Loucy (cell line): ENCODE measurements at regions not wholly inside any gene's neighbourhood (a gene's known extent, or its start where the extent isn't known, plus 50 kb on each side); places are given as distances from the start of the nearest gene placed in this dataset.
A peak's percentile ranks its signal among the peaks of the same experiment; 100 is the strongest.
"Not testable (repeated sequence)": the region's sequence is repeated elsewhere in the genome, so short reads cannot be mapped to it uniquely, and the experiment has no call there.

ENCODE experiments used
- H2AFZ ChIP-seq: fragments of 200-600 bp; sonication (generic); 2 replicates; pipeline ENCODE4 v1.6.0; 2016; ENCODE audit warnings: antibody characterized with exemption, mild to moderate bottlenecking, low read length, moderate library complexity
- H3F3A ChIP-seq: fragments of 200-600 bp; 2 replicates; pipeline ENCODE4 v1.6.0; 2016; ENCODE audit warnings: antibody characterized with exemption, low read depth, mild to moderate bottlenecking
- H3K27me3 ChIP-seq: fragments of 200-600 bp; sonication (generic); 2 replicates; pipeline ENCODE4 v1.6.1; 2014; ENCODE audit warnings: low read length, mild to moderate bottlenecking; ENCODE audit not compliant: insufficient read depth, poor library complexity, severe bottlenecking
- H3K36me3 ChIP-seq: fragments of 200-600 bp; sonication (generic); 2 replicates; pipeline ENCODE4 v1.6.1; 2016; ENCODE audit warnings: low read length; ENCODE audit not compliant: insufficient read depth
- H3K4me1 ChIP-seq: fragments of 200-600 bp; sonication (generic); 2 replicates; pipeline ENCODE4 v1.5.1; 2014; ENCODE audit warnings: low read length, mild to moderate bottlenecking; ENCODE audit not compliant: insufficient read depth, poor library complexity, severe bottlenecking
- H3K4me2 ChIP-seq: fragments of 200-600 bp; sonication (generic); 2 replicates; pipeline ENCODE4 v1.6.0; 2014; ENCODE audit warnings: antibody characterized with exemption, low read length, low read depth, mild to moderate bottlenecking; ENCODE audit not compliant: poor library complexity, severe bottlenecking
- H3K4me3 ChIP-seq: fragments of 200-600 bp; sonication (generic); 2 replicates; pipeline ENCODE4 v1.5.1; 2014; ENCODE audit warnings: low read length, mild to moderate bottlenecking, mixed read lengths; ENCODE audit not compliant: poor library complexity, severe bottlenecking
- H3K79me2 ChIP-seq: fragments of 200-600 bp; sonication (generic); 2 replicates; pipeline ENCODE4 v1.6.1; 2014; ENCODE audit warnings: low read length; ENCODE audit not compliant: insufficient read depth
- H3K9ac ChIP-seq: fragments of 200-600 bp; sonication (generic); 2 replicates; pipeline ENCODE4 v1.6.0; 2014; ENCODE audit warnings: mild to moderate bottlenecking, low read depth, low read length, moderate library complexity; ENCODE audit not compliant: poor library complexity, severe bottlenecking
- H3K9me2 ChIP-seq: fragments of 200-600 bp; sonication (generic); replicated peaks from 2 replicates; pipeline ENCODE4 v1.6.1; 2016; ENCODE audit warnings: low read depth, low read length, mixed read lengths
- H3K9me3 ChIP-seq: fragments of 200-600 bp; sonication (generic); 2 replicates; pipeline ENCODE4 v1.6.1; 2014; ENCODE audit warnings: mild to moderate bottlenecking, antibody characterized with exemption, low read length, low read depth; ENCODE audit not compliant: insufficient read depth
- H4K20me1 ChIP-seq: fragments of 200-600 bp; sonication (generic); 2 replicates; pipeline ENCODE4 v1.6.0; 2014; ENCODE audit warnings: antibody characterized with exemption, low read length, mild to moderate bottlenecking; ENCODE audit not compliant: insufficient read depth, poor library complexity, severe bottlenecking
- EZH2phosphoT487 ChIP-seq: fragments of 200-600 bp; IDR thresholded peaks from 2 replicates; pipeline ENCODE4 v1.6.1; 2018; ENCODE audit warnings: antibody characterized with exemption, mild to moderate bottlenecking, moderate library complexity, borderline replicate concordance
- TF ChIP-seq, protein P1 (sequence below): fragments of 200-600 bp; sonication (generic); conservative IDR thresholded peaks from 2 replicates; pipeline ENCODE4 v1.5.1; 2014; ENCODE audit warnings: mild to moderate bottlenecking, antibody characterized with exemption, low read length

DNA sequence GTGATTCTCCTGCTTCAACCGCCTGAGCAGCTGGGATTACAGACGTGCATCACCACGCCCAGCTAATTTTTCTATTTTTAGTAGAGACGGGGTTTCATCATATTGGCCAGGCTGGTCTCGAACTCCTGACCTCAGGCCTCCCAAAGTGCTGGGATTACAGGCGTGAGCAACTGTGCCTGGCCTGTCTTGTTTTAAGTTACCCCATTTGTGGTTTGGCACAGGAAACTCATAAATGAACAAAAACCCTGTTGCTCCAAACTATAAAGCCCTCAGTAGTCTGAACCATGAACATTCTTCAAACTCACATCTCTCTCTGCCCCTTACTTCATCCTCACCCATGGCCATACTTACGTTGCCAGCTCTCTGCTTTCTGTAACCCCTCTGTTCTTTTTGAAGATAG lies 61.7 kb downstream of the RHOU start:
- H3K79me2 ChIP-seq, H3K4me3 ChIP-seq, H3K9me3 ChIP-seq, H3K9ac ChIP-seq, H3K9me2 ChIP-seq, H4K20me1 ChIP-seq, H2AFZ ChIP-seq, H3K36me3 ChIP-seq, H3K27me3 ChIP-seq: not testable (repeated sequence)
- peak overlapping the region; percentile 54 for H3K4me2 ChIP-seq
- H3F3A ChIP-seq, result peaks cover 22% of the 10 kb centered on the region
- H3K4me1 ChIP-seq, result peaks cover 72% of the 10 kb centered on the region

DNA sequence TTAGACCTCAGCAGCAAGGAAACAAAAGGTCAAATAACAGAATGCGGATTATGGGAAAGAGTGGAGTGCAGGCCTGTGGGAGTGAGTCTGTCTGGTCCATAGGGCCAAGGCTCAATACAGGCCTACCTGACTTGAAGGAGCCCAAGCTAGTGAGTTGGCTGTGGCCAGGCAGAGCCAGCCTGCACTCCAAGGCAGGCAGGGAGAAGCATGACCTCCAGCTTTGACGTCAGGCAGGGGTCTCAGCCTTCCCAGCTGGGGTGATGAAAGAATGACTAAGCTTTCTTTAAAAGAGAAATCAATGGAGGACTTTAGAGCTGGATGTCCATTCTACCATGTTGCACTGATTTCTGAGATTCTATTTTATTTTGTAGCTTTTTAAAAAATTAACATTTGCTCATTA lies 62.8 kb downstream of the RHOU start:
- Histone ChIP-seq H3F3A (peaks cover 19% of the 10 kb centered on the region; the same call in 1 of the 2 replicates), H3K9ac (no peak overlapping the region), H3K9me3 (no peaks in the 10 kb centered on the region), H3K79me2 (no peaks in the 10 kb centered on the region), H2AFZ (no peak overlapping the region), H3K9me2 (no peaks in the 10 kb centered on the region), H3K4me2 (peak overlapping the region; percentile 54), H3K36me3 (no peaks in the 10 kb centered on the region), H3K27me3 (no peaks in the 10 kb centered on the region), H3K4me3 (no peak overlapping the region), H4K20me1 (no peaks in the 10 kb centered on the region), H3K4me1 (peaks cover 67% of the 10 kb centered on the region)
- TF ChIP-seq, protein P1, sequence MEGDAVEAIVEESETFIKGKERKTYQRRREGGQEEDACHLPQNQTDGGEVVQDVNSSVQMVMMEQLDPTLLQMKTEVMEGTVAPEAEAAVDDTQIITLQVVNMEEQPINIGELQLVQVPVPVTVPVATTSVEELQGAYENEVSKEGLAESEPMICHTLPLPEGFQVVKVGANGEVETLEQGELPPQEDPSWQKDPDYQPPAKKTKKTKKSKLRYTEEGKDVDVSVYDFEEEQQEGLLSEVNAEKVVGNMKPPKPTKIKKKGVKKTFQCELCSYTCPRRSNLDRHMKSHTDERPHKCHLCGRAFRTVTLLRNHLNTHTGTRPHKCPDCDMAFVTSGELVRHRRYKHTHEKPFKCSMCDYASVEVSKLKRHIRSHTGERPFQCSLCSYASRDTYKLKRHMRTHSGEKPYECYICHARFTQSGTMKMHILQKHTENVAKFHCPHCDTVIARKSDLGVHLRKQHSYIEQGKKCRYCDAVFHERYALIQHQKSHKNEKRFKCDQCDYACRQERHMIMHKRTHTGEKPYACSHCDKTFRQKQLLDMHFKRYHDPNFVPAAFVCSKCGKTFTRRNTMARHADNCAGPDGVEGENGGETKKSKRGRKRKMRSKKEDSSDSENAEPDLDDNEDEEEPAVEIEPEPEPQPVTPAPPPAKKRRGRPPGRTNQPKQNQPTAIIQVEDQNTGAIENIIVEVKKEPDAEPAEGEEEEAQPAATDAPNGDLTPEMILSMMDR, result no peak
- no peak for TF ChIP-seq EZH2phosphoT487

DNA sequence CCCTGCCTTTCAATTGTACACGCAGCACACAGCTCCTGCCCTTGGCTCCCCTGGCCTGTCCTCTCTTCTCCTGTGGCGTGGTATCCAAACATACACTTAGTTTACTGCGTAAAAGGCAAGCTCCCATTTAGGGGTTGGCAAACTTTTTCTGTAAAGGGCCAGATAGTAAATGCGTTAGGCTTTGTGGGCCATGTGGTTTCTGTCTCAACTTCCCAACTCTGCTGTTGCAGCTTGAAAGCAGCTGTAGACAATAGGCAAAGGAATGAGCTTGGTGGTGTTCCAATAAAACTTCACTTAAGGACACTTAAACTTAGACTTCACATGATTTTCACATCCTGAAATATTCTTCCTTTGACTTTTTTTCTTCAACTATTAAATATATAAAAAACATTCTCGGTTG lies 63.3 kb downstream of the RHOU start:
- no peaks in the 10 kb centered on the region for H3K27me3 ChIP-seq
- H3K79me2 ChIP-seq, result no peaks in the 10 kb centered on the region
- no peaks in the 10 kb centered on the region for H4K20me1 ChIP-seq
- no peak overlapping the region for H3K4me3 ChIP-seq
- H3K9me3 ChIP-seq, result no peaks in the 10 kb centered on the region
- TF ChIP-seq, protein P1, result no peak
- TF ChIP-seq EZH2phosphoT487, result no peak
- H3K4me1 ChIP-seq, result peaks cover 62% of the 10 kb centered on the region
- H2AFZ ChIP-seq, result no peak overlapping the region
- no peaks in the 10 kb centered on the region for H3K9me2 ChIP-seq
- H3F3A ChIP-seq, result peaks cover 14% of the 10 kb centered on the region; the same call in 1 of the 2 replicates
- no peak overlapping the region for H3K9ac ChIP-seq
- H3K4me2 ChIP-seq, result peak overlapping the region; percentile 54
- H3K36me3 ChIP-seq, result no peaks in the 10 kb centered on the region

DNA sequence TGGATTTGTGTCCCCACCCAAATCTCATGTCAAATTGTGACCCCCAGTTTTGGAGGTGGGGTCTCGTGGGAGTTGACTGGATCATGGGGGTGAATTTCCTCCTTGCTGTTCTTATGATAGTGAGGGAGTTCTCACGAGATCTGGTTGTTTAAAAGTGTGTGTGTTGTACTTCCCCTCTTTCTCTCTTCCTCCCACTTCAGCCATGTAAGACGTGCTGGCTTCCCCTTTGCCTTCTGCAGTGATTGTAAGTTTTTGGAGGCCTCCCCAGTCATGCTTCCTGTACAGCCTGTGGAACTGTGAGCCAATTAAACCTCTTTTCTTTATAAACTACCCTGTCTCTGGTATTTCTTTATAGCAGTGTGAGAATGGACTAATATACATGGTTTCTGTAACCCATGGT lies 64.6 kb downstream of the RHOU start:
- no peaks in the 10 kb centered on the region for H4K20me1 ChIP-seq
- H3K4me3 ChIP-seq, result no peak overlapping the region
- no peak overlapping the region for H3K4me2 ChIP-seq
- peaks cover 54% of the 10 kb centered on the region for H3K4me1 ChIP-seq
- H3K79me2 ChIP-seq, result no peaks in the 10 kb centered on the region
- peaks cover 1% of the 10 kb centered on the region; the same call in 1 of the 2 replicates for H3F3A ChIP-seq
- H2AFZ ChIP-seq, result no peak overlapping the region
- H3K36me3 ChIP-seq, result no peaks in the 10 kb centered on the region
- H3K27me3 ChIP-seq, result no peaks in the 10 kb centered on the region
- H3K9me3 ChIP-seq, result no peaks in the 10 kb centered on the region
- no peaks in the 10 kb centered on the region for H3K9me2 ChIP-seq
- no peak overlapping the region for H3K9ac ChIP-seq
- TF ChIP-seq, protein P1, result no peak
- no peak for TF ChIP-seq EZH2phosphoT487
